BE2C (cell line): ENCODE measurements at regions not wholly inside any gene's neighbourhood (a gene's known extent, or its start where the extent isn't known, plus 50 kb on each side); places are given as distances from the start of the nearest gene placed in this dataset.

Experiments
- DNase-seq: peaks from one replicate; pipeline ENCODE4 v3.0.0-alpha.2; 2020
- H3K27me3 ChIP-seq: fragments of 250-450 bp; sonication (Bioruptor Pico); 2 replicates; pipeline ENCODE4 v1.5.1; 2020; ENCODE audit warnings: mild to moderate bottlenecking
- H3K36me3 ChIP-seq: fragments of 250-450 bp; sonication (Bioruptor Pico); 2 replicates; pipeline ENCODE4 v1.5.1; 2020; ENCODE audit warnings: mild to moderate bottlenecking
- H3K4me1 ChIP-seq: fragments of 250-450 bp; sonication (Bioruptor Pico); 2 replicates; pipeline ENCODE4 v1.5.1; 2020
- H3K4me3 ChIP-seq: 2 replicates; pipeline ENCODE4 v1.5.1; 2011; ENCODE audit warnings: low read depth, low read length
- H3K9me3 ChIP-seq: fragments of 250-450 bp; sonication (Bioruptor Pico); 2 replicates; pipeline ENCODE4 v1.5.1; 2020
- CTCF ChIP-seq: IDR thresholded peaks from 2 replicates; pipeline ENCODE4 v1.5.1; 2012; ENCODE audit warnings: mild to moderate bottlenecking, low read depth, low read length

- Histone ChIP-seq H3K27me3 (no peaks in the 10 kb centered on the region), H3K9me3 (no peaks in the 10 kb centered on the region), H3K36me3 (no peaks in the 10 kb centered on the region), H3K4me1 (no peaks in the 10 kb centered on the region), H3K4me3 (no peak overlapping the region)
- TF ChIP-seq CTCF = no peak
- DNase-seq = no peak
Measured at GRCh38 chr2:168312036-168312822, 64.8 kb upstream of the STK39 start.

- Histone ChIP-seq H3K27me3 (no peaks in the 10 kb centered on the region), H3K4me3 (no peak overlapping the region), H3K9me3 (no peaks in the 10 kb centered on the region), H3K4me1 (no peaks in the 10 kb centered on the region), H3K36me3 (no peaks in the 10 kb centered on the region)
- TF ChIP-seq CTCF = no peak
- no peak for DNase-seq
Measured at GRCh38 chr2:168314236-168314635, 66.8 kb upstream of the STK39 start.

GRCh38 chr2:168315331-168316072, 68.1 kb upstream of the STK39 start:
- TF ChIP-seq CTCF = no peak
- Histone ChIP-seq H3K9me3 (no peaks in the 10 kb centered on the region), H3K27me3 (no peaks in the 10 kb centered on the region), H3K4me1 (no peaks in the 10 kb centered on the region), H3K36me3 (no peaks in the 10 kb centered on the region), H3K4me3 (no peak overlapping the region)
- DNase-seq = no peak

- Histone ChIP-seq H3K9me3 (no peaks in the 10 kb centered on the region), H3K36me3 (no peaks in the 10 kb centered on the region), H3K4me3 (no peak overlapping the region), H3K4me1 (no peaks in the 10 kb centered on the region), H3K27me3 (no peaks in the 10 kb centered on the region)
- no peak for DNase-seq
- TF ChIP-seq CTCF = no peak
Measured at GRCh38 chr2:168316073-168316440, 68.7 kb upstream of the STK39 start.

- TF ChIP-seq CTCF = no peak
- H3K27me3 ChIP-seq = no peaks in the 10 kb centered on the region
- no peaks in the 10 kb centered on the region for H3K4me1 ChIP-seq
- H3K36me3 ChIP-seq = no peaks in the 10 kb centered on the region
- no peaks in the 10 kb centered on the region for H3K9me3 ChIP-seq
- no peak overlapping the region for H3K4me3 ChIP-seq
- DNase-seq = no peak
Measured at GRCh38 chr2:168317282-168317681, 69.9 kb upstream of the STK39 start.

GRCh38 chr2:168320267-168320666, 72.9 kb upstream of the STK39 start:
- TF ChIP-seq CTCF = no peak
- no peak overlapping the region for H3K4me3 ChIP-seq
- H3K36me3 ChIP-seq = no peaks in the 10 kb centered on the region
- H3K9me3 ChIP-seq = no peaks in the 10 kb centered on the region
- H3K4me1 ChIP-seq = no peaks in the 10 kb centered on the region
- no peaks in the 10 kb centered on the region for H3K27me3 ChIP-seq
- DNase-seq = no peak
